HG02763 (cell line): ENCODE measurements at regions not wholly inside any gene's neighbourhood (a gene's known extent, or its start where the extent isn't known, plus 50 kb on each side); places are given as distances from the start of the nearest gene placed in this dataset.

Experiments
- ATAC-seq: cut with Tn5 transposase; IDR thresholded peaks from one replicate; pipeline ENCODE4 v1.9.1; 2021; ENCODE audit warnings: mild to moderate bottlenecking, moderate library complexity; ENCODE audit not compliant: unreplicated experiment

DNA sequence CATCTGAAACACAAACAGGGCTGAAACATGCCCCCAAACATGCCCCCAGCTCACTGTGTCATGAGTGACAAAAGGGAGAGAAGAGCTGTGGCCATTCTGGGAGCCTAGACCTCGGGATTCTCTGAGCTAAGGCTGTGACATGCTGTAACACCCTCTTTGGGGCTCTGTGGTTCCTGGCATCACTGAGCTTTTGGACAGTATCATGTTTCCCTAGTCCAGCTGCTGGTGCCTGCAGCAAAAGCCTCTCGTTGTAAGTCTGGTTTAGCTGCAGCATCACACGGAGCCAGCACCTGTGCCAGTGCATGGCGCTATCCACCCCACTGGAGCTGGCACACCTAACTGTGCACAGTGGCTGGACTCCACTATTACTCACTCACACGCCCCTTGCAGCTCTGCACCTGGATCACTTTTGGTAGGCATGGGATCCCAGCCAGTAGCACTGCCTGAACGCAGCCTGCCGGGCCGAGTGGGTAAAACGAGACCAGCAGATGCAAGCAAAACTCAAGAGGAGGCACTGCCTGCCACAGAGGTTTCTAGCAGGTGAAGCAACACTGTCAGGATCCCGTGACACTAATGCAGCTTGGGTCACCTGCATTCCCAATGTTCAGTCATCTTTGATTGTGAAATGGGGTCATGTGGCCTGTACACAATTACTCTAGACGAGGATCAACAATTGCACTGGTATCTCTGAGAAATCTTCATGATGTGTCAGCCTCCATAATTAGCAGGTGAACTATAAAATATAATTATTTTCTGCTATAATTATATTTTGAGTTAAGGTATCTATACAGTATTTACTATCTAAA lies 547.2 kb downstream of the ZNF804A start:
- no peak for ATAC-seq

DNA sequence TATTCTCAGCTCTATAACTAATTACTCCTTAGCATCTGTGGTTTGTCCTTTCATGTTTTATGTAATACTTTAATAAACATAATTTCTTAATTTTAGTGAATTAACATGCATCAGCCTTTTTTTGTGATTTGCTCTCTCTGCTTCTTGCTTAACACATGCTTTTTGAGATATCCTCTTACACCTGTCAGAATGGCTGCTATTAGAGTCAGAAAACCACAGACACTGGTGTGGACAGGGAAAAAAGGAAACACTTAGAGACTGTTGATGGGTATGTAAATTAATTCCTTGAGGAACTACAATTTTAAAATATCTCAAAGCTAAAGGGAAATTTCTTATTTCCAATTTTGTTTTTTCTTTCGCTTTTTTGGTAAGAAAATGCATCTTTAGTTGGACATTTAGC lies 549.0 kb downstream of the ZNF804A start:
- ATAC-seq: no peak

DNA sequence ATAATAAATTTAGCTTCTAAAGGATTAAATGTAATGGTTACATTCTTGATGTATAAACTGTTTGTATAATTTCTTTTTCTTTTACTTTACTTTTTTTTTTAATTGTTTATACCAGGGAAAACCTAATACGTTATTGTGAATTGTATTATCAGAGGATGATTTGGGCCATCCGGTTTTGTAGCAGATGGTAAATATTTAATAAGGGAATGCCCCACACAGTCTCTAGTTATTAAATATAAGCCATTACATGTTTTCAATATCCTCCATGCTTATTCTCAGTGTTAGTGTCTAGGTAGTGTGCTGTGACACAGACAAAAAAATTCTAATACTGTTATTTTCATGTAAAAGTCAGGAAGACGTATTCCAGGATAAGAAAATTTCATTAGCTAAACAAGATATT lies 553.9 kb downstream of the ZNF804A start:
- ATAC-seq: no peak

DNA sequence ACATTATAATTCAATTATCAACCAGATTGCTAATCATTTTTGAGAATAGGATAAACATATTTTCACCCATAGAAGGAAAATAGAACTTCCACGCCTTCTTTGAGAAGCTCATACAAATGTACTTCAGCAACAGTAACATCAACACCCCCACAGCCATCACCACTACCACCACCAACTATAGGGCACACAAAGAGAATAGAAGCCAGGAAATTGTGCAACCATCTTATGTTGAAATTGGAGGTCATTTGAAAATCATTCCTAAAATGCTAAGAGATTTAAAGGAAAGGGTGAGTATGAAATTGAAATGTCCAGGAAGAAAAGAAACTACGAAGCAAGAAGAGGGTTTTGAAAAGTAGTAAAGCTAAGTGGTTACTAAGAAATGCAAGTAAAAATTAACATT lies 563.4 kb downstream of the ZNF804A start:
- ATAC-seq: no peak

DNA sequence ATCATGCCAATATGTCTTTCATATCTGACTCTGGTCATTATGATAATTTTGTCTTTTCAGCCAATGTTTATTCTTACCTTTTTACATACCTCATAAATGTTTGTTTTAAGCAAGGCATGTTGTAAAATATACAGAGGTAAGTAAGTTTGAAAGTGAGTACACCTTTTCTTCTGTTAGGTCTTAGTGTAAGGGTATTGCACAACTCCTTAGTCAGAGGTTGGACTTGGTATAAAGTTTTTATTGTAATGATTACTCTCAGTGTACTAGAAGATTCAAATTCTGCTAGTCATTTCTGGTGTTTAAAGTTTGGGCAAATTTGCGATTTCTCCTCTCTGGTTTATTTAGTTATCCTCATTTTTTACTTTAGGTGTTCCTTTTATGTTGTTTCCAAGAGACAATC lies 564.3 kb upstream of the FSIP2 start:
- ATAC-seq: no peak

DNA sequence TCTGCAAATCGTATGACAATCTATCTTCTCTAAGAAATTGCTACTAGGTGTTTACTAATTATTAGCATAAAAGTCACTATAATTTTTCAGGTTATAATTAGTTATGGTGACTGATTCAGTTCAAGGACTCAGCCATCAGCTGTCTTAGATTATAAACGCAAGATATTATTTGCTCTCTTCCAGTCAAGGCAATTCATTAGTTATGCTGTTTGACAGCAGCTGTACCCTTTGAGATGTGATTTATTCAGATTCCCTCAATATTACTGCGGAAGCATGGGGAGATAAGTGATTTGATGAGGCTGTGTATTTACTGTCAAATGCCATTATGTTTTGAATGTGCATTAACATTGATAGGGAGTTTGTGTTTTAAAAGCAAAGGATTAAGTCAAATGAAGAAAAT lies 558.9 kb upstream of the FSIP2 start:
- ATAC-seq: no peak

DNA sequence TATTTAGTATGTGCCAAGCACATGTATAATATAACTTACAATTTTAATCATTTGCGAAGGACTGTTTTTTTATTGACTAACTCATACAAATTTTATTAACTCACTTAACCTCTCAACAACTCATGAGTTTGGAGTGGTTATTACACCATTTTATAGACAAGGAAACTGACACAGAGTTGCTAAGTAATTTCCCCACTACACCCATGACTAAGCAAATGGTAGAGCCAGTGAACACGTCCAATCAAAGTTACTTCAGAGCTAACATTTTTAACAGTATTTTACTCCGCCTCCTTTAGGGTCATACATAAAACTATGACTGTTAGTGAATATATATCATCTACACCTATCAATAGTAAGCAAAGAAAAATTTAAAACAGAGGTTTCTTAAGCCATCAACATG lies 556.7 kb upstream of the FSIP2 start:
- no peak for ATAC-seq

DNA sequence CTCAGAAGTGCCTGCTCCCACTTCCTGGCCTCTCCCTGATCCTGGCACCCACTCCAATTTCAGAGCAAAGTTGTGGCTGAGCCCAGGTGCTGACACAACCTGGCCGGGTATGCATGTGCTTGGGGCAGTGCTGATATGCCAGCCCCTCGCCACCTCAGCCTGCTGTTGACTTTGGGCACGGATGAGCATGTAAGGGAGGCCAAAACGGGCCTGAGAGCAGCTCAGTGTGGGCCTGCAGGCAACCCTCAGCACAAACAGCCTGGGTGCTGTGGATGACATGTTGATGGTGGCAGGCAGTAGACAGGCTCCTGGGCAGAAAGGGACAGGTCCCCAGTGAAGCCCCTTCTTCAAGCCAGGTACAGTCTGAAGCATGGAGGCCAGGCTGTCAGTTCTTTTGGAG lies 553.6 kb upstream of the FSIP2 start:
- ATAC-seq: no peak

DNA sequence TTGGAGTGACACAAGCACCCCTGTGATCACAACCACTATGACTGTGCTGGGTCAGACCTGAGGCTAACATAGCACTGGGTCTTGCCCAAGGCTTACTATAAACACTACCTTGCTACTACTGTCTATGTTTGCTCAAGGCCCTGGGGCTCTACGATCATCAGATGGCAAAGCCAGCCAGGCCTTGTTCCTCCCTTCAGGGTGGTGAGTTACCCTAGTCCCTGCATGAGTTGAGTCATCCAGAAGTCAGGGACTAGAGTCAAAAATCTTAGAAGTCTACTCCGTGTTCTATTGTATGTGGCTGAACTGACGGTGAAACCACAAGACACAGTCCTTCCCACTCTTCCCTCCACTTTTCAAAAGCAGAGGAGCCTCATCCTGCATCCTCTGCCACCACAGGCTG lies 551.2 kb upstream of the FSIP2 start:
- ATAC-seq: no peak

DNA sequence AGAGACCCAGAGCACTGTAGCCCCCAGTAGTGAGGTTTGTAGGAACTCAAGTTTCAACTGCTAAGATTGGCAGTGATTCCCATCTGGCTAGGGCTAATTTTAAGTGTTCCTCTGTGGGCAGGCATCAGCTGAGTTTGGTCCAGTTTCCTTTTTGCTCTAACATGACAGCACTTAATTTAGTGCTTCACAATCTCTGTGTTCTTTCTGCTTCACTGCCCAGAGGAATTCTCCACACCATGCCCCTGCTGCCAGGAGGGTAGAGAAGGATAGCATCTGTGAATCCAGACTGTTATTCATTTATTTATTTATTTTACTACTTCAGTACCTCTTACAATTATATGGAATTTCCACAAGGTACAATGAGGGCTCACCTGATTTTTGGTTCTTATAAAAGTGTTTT lies 549.9 kb upstream of the FSIP2 start:
- no peak for ATAC-seq

DNA sequence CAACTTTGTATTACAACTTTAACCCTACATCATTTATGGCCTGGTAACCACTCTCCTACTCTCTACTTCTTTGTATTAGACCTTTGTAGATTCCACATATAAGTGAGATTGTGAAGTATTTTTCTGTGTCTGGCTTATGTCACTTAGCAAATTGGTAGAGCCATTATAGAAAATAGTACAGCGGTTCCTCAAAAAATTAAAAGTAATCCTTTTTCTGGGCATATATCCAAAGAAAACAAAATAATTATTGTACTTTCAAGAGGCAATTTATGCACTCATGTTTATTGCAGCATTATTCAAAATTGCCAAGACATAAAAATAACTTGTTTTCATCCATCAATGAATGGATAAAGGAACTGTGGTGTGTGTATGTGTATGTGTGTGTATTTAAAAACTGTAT lies 537.5 kb upstream of the FSIP2 start:
- no peak for ATAC-seq

DNA sequence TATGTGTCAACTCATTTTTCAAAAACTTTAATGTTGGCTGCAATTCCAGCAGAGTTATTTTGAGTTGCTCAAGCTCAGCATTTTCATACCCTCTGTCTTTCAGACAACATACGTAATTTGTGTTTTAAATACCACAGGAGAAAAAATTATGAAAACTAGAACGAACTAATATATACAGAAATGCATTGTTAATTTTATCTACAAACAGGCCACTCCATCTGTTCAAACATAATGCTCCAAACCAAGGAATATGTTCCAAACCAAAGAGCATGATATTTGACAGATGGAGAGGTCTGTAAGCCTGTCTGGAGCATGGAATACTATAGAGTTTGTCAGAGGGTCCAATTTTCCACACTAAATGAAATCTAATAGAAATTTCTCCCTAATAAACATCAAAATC lies 536.2 kb upstream of the FSIP2 start:
- no peak for ATAC-seq

DNA sequence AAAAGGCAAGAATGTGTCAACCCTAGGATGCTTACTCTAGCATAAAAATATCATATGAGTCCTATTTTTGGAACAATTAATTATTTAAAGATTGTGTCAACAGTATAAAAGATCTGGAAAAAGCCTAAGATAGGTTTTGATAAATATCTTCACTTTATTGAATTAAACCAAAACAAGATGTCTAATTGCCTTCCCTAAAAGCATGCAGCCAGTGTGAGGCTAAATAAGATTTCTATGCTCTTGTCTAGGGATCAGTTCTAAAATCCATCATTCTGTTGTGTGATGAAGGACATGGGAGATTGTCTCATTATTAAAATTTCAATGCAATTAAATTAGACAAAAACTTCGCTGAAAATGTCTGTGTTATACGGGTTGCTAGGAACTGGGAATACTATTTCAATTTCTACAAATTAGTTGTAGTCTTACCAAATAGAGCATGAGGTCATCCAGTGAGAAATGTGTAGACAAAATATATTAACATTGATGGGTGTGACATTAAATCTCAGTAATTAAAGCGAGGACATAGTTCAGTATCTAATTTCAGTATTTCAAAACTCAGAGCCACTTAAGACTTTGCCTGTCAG lies 535.6 kb upstream of the FSIP2 start:
- no peak for ATAC-seq

DNA sequence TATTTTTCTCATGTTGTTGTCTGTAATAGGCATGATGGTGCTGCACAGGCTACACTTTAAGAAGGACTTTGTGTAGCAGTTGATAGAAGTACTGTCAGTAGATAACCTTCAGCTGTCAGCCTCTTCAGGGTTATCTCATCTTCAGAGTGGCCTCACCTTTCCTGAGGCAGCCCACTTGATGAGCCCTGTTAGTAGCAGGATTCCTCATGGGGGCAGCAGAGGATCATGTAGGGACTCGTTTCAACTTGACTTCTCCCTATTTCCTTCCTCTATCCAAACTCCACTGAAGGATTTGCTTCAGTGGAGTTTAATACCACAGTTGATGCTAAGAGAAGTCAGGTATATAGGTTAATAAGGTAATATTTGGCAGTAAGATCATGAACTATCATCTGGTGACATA lies 530.3 kb upstream of the FSIP2 start:
- no peak for ATAC-seq

DNA sequence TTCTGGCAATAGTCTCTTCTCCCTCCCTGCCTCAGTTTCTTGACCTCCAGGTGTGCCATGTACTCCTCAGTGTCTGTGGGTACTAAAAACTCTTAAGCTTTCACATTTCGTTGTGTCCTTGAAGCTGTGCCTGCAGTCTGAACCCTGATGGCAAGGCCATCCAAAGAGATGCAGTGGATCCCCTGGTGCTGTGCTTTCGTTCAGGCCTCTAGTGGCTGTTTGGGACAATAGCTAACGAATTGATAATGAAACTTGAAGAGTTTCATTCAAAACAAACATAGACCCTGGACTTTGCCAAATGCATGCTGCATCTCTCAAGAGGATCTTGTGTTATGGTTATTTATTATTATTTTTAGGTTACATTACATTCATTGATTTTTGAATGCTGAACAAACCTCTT lies 523.1 kb upstream of the FSIP2 start:
- ATAC-seq: no peak

DNA sequence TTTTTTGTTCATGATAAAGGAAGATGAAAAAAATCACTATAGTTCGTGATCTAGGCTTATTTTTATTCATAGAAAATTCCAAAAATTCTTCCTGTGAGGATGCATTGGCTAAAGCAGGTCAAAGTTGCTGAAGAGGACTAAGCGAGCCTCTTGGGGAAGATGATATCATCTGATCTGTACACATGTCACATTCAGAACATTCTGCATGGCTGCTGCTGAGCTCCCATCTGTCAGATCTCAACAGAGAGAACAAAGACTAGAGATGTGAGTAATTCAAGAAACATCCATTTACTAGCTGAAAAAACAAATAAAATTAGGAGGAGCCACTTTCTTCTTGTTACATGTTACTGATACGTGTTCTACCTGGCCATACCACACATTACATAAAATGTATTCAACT lies 518.6 kb upstream of the FSIP2 start:
- ATAC-seq: no peak

DNA sequence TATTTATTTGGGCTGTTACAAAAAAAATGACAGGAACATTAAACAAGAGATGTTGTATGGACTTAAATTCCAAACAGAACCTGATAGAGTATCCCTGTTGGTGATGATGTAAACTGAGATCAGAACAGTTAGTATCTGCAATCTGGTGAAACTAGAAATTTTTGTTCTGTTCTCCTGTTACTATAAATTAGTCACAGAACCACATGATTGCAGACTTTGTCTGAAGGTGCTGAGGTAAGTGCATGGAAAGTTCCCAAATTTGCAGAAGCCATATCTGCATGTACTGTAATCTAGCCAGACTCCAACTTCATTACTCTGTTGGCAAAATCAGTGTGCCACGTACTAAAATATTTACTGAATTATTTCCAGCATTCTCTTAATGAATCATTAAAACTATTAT lies 516.3 kb upstream of the FSIP2 start:
- no peak for ATAC-seq

DNA sequence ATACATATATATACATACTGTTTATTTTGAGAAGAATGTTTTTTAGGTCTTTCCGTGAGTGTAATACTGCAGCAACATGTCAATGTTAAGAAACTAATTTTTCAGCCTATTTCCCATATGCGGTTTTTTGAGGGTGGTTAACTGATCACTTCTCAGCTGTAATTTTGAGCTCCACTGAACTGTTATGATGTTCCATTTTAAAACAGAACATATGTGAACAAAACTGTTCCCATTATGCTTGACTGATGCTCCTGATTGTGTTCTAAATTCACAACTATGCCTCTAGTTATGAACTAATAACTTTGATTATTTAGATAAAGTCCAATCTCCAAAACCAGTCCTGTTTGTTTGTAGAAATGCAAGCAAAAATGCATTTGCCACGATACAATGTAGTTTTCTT lies 511.2 kb upstream of the FSIP2 start:
- no peak for ATAC-seq

DNA sequence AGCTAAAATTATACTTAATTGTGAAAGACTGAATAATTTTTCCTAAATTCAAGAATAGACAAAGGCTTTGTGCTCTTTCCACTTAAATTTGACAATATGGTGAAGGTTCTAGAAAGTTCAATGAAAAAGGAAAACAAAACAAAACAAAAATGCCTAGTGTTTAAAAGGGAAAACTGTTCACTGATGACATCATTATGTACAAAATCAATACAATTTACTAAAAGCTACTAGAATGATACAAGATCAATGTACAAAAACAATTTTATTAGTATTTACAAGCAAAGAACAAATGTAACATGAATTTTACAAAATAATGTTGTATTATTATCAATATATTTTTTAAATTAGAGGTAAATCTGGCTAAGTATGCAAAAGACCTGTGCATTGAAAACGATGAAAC lies 499.1 kb upstream of the FSIP2 start:
- no peak for ATAC-seq

DNA sequence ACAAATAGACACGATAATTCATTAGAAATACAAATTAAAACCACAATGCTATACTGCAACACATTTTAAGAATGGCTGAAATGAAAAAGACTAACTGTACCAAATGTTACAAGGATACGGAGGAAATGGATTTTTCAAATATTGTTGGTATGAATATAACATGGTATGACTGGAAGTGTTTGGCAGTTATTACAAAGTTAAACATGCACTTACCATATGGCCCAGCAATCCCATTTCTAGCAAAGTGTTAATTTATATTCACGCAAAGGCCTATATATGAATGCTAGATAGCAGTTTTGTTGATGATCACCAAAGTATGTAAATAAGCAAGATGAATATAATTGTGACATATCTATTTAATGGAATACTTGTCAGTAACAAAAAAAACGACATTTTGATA lies 497.8 kb upstream of the FSIP2 start:
- ATAC-seq: no peak

DNA sequence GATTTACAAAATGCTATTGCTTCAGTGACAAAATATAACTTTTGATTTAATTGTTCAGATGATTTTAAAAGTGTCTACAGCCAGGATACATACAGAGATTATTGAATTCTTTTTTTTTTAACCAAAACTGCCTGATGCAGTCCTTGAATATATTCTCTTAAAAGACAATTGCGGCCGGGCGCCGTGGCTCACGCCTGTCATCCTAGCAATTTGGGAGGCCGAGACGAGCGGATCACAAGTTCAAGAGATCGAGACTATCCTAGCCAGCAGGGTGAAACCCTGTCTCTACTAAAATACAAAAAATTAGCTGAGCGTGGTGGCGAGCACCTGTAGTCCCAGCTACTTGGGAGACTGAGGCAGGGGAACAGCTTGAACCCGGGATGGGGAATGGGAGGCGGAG lies 497.0 kb upstream of the FSIP2 start:
- no peak for ATAC-seq

DNA sequence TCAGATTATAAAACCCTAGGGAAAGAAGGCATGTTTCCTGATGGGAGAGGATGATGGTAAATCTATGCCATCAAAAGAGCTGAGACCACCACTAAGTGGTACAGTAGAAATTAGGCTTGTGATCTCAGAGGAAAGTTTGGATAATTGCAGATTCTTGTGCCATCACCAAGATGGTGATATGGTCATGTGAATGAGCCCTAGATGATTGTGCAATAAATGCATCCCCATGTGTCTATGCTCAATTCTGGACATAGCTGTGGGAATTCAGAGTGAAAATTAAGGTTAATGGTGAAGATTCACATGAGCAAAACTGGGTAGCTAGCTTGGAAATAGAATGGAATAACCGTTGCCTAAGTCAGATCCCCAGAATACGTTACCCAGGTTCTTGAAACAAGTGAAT lies 496.1 kb upstream of the FSIP2 start:
- ATAC-seq: no peak

DNA sequence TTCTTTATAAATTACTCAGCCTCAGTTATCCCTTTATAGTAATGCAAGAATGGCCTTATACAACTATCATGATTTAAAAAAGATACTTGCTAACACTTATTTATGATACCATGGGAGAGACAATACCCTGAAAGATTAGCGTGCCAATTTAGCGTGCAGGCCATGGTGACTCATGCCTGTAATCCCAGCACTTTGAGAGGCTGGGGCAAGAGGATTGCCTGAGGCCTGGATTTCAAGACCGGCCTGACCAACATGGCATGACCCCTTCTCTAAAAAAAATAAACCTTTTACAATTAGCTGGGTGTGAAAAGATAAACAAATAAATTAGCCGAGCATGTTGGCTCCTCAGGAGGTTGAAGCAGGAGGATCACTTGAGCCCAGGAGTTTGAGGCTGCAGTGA lies 493.4 kb upstream of the FSIP2 start:
- ATAC-seq: no peak
